ENCODE measurements at regions not wholly inside any gene's neighbourhood (a gene's known extent, or its start where the extent isn't known, plus 50 kb on each side); places are given as distances from the start of the nearest gene placed in this dataset.

GRCh38 chr20:4341804-4342485, 92.9 kb upstream of the ADRA1D start:
- Histone ChIP-seq H3K27me3 (ENCODE audit: low read depth, low read length) (no peaks in the 10 kb centered on the region), H3K4me3 (ENCODE audit: low read depth in 1 of 2, low read length in 2 of 2) (no peak overlapping the region), H3K36me3 (ENCODE audit: control insufficient read depth in 1 of 2, insufficient read depth in 2 of 2, low read length in 2 of 2) (no peaks in the 10 kb centered on the region), H3K27ac (ENCODE audit: low read length) (no peak overlapping the region), H3K9me3 (ENCODE audit: control insufficient read depth in 1 of 2, low read length in 2 of 2) (no peaks in the 10 kb centered on the region), H3K4me1 (ENCODE audit: control insufficient read depth in 1 of 2, insufficient read depth in 2 of 2, low read length in 2 of 2) (no peaks in the 10 kb centered on the region)

DNA sequence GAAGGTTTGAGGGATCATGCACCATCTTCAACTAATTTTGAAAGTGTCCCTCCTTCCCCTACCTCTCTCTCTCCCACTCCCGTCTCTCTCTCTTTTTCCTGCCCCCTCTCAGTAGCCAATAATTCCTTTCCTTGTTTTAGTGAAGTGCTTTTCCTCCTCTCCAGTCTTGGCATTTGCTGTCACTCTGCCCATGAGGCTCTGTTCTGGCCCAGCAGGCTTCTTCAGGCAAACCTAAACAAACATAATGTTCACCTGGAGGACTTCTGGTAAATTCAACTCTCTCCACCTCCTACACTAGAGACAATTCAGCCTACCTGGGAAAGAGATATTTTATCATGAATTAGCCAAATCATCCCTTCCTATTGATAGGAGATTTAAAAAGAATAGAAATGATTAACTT, 86.6 kb upstream of the ADRA1D start:
- Histone ChIP-seq H3K4me3 (ENCODE audit: low read depth in 1 of 2, low read length in 2 of 2) (no peak overlapping the region), H3K4me1 (ENCODE audit: control insufficient read depth in 1 of 2, insufficient read depth in 2 of 2, low read length in 2 of 2) (no peaks in the 10 kb centered on the region), H3K27me3 (ENCODE audit: low read depth, low read length) (no peaks in the 10 kb centered on the region), H3K9me3 (ENCODE audit: control insufficient read depth in 1 of 2, low read length in 2 of 2) (no peaks in the 10 kb centered on the region), H3K36me3 (ENCODE audit: control insufficient read depth in 1 of 2, insufficient read depth in 2 of 2, low read length in 2 of 2) (no peaks in the 10 kb centered on the region), H3K27ac (ENCODE audit: low read length) (no peak overlapping the region)

DNA sequence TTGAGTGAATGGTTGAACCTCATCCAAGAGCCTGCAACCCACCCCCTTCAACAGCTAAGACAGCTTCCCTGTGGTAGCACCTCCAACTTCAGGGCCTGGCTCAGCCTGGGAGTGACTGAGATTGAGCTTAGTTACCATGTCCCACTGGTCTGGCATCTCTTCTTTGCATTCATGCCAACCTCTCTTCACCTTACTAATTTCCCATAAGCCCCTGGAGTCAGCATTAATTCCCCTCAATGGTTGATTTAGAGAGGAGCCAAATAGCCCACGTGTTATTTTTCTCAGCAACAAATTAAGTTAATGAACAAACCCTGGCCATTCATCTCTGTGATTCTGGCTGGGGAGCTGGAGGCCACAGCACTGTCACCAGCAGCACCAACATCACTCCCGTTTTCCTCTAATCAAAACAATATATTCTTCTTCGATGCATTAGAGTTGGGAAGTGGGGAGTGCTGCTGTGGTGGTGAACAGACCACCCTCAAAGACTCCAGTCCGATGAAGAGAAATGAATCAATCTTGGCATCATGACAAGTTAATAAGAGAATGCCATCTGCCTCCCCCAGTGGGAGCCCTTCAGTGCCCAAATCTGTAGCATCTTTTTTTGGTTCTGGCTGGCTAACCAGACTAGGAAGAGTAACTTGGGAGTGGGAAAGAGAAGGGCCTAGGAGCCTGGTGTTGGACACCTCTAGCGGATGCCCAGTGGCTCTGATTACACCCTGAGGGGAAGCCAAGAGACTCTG, 83.2 kb upstream of the ADRA1D start:
- no peaks in the 10 kb centered on the region for H3K4me1 ChIP-seq (ENCODE audit: control insufficient read depth in 1 of 2, insufficient read depth in 2 of 2, low read length in 2 of 2)
- no peaks in the 10 kb centered on the region for H3K36me3 ChIP-seq (ENCODE audit: control insufficient read depth in 1 of 2, insufficient read depth in 2 of 2, low read length in 2 of 2)
- no peak overlapping the region for H3K27ac ChIP-seq (ENCODE audit: low read length)
- H3K27me3 ChIP-seq (ENCODE audit: low read depth, low read length): no peaks in the 10 kb centered on the region
- no peak overlapping the region for H3K4me3 ChIP-seq (ENCODE audit: low read depth in 1 of 2, low read length in 2 of 2)
- no peaks in the 10 kb centered on the region for H3K9me3 ChIP-seq (ENCODE audit: control insufficient read depth in 1 of 2, low read length in 2 of 2)

DNA sequence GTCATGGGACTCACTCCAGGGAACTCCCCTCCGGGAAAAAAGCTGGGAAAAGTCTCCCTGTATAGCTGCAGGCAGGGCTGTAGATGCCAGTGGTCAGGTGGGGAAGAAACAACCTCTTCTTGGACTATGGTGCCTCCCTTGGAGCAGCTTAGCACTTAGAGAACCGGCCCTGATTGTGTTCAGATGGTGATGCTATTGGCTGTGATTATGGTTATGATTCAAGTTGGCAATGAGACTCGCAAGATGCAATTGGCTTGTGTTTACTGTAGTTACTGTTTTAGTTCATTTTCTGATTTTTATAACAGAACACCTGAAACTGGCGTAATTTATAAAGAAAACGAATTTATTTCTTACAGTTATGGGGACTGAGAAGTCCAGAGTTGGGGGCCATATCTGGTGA, 80.9 kb upstream of the ADRA1D start:
- Histone ChIP-seq H3K27me3 (ENCODE audit: low read depth, low read length) (no peaks in the 10 kb centered on the region), H3K9me3 (ENCODE audit: control insufficient read depth in 1 of 2, low read length in 2 of 2) (peaks cover 0 to 3% of the 10 kb centered on the region in 2 donors), H3K36me3 (ENCODE audit: control insufficient read depth in 1 of 2, insufficient read depth in 2 of 2, low read length in 2 of 2) (no peaks in the 10 kb centered on the region), H3K4me1 (ENCODE audit: control insufficient read depth in 1 of 2, insufficient read depth in 2 of 2, low read length in 2 of 2) (no peaks in the 10 kb centered on the region), H3K27ac (ENCODE audit: low read length) (no peak overlapping the region), H3K4me3 (ENCODE audit: low read depth in 1 of 2, low read length in 2 of 2) (no peak overlapping the region)

- no peaks in the 10 kb centered on the region for H3K36me3 ChIP-seq (ENCODE audit: control insufficient read depth in 1 of 2, insufficient read depth in 2 of 2, low read length in 2 of 2)
- H3K9me3 ChIP-seq (ENCODE audit: control insufficient read depth in 1 of 2, low read length in 2 of 2): peaks cover 0 to 3% of the 10 kb centered on the region in 2 donors
- no peaks in the 10 kb centered on the region for H3K4me1 ChIP-seq (ENCODE audit: control insufficient read depth in 1 of 2, insufficient read depth in 2 of 2, low read length in 2 of 2)
- H3K27me3 ChIP-seq (ENCODE audit: low read depth, low read length): no peaks in the 10 kb centered on the region
- H3K27ac ChIP-seq (ENCODE audit: low read length): no peak overlapping the region
- H3K4me3 ChIP-seq (ENCODE audit: low read depth in 1 of 2, low read length in 2 of 2): no peak overlapping the region
Measured at GRCh38 chr20:4329232-4329631, 80.1 kb upstream of the ADRA1D start.

GRCh38 chr20:4328541-4328940, 79.5 kb upstream of the ADRA1D start:
- H3K4me3 ChIP-seq (ENCODE audit: low read depth in 1 of 2, low read length in 2 of 2): no peak overlapping the region
- no peak overlapping the region for H3K27ac ChIP-seq (ENCODE audit: low read length)
- H3K36me3 ChIP-seq (ENCODE audit: control insufficient read depth in 1 of 2, insufficient read depth in 2 of 2, low read length in 2 of 2): no peaks in the 10 kb centered on the region
- peaks cover 0 to 3% of the 10 kb centered on the region in 2 donors for H3K9me3 ChIP-seq (ENCODE audit: control insufficient read depth in 1 of 2, low read length in 2 of 2)
- H3K4me1 ChIP-seq (ENCODE audit: control insufficient read depth in 1 of 2, insufficient read depth in 2 of 2, low read length in 2 of 2): no peaks in the 10 kb centered on the region
- H3K27me3 ChIP-seq (ENCODE audit: low read depth, low read length): no peaks in the 10 kb centered on the region

DNA sequence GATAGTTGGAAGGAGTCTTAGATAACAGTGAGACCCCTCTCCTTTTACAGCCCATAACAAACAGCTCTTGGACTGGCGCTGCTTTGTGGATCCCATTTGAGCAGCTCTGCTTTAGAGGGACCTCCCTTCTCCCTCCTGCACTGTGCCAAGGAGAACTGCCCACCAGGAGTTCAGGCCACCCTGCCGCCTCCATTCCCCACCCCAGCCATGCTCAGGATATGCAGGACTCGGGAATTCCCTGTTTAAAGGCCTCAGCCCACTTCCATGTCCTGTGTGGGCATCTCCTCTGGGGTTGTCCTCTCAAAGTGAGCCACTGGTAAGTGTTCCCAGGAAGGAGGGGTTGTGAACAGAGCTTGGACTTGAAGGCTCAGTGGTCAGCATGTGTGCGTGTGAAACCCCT, 78.9 kb upstream of the ADRA1D start:
- Histone ChIP-seq H3K27ac (ENCODE audit: low read length) (no peak overlapping the region), H3K27me3 (ENCODE audit: low read depth, low read length) (no peaks in the 10 kb centered on the region), H3K4me1 (ENCODE audit: control insufficient read depth in 1 of 2, insufficient read depth in 2 of 2, low read length in 2 of 2) (no peaks in the 10 kb centered on the region), H3K4me3 (ENCODE audit: low read depth in 1 of 2, low read length in 2 of 2) (no peak overlapping the region), H3K36me3 (ENCODE audit: control insufficient read depth in 1 of 2, insufficient read depth in 2 of 2, low read length in 2 of 2) (no peaks in the 10 kb centered on the region), H3K9me3 (ENCODE audit: control insufficient read depth in 1 of 2, low read length in 2 of 2) (peaks cover 0 to 3% of the 10 kb centered on the region in 2 donors)

GRCh38 chr20:4326195-4327065, 77.3 kb upstream of the ADRA1D start:
- Histone ChIP-seq H3K27ac (ENCODE audit: low read length) (no peak overlapping the region), H3K4me1 (ENCODE audit: control insufficient read depth in 1 of 2, insufficient read depth in 2 of 2, low read length in 2 of 2) (no peaks in the 10 kb centered on the region), H3K9me3 (ENCODE audit: control insufficient read depth in 1 of 2, low read length in 2 of 2) (peaks cover 0 to 3% of the 10 kb centered on the region in 2 donors), H3K36me3 (ENCODE audit: control insufficient read depth in 1 of 2, insufficient read depth in 2 of 2, low read length in 2 of 2) (no peaks in the 10 kb centered on the region), H3K27me3 (ENCODE audit: low read depth, low read length) (no peaks in the 10 kb centered on the region), H3K4me3 (ENCODE audit: low read depth in 1 of 2, low read length in 2 of 2) (no peak overlapping the region)

- Histone ChIP-seq H3K27me3 (ENCODE audit: low read depth, low read length) (no peaks in the 10 kb centered on the region), H3K27ac (ENCODE audit: low read length) (no peak overlapping the region), H3K36me3 (ENCODE audit: control insufficient read depth in 1 of 2, insufficient read depth in 2 of 2, low read length in 2 of 2) (no peaks in the 10 kb centered on the region), H3K4me1 (ENCODE audit: control insufficient read depth in 1 of 2, insufficient read depth in 2 of 2, low read length in 2 of 2) (no peaks in the 10 kb centered on the region), H3K9me3 (ENCODE audit: control insufficient read depth in 1 of 2, low read length in 2 of 2) (peaks cover 0 to 3% of the 10 kb centered on the region in 2 donors), H3K4me3 (ENCODE audit: low read depth in 1 of 2, low read length in 2 of 2) (no peak overlapping the region)
Measured at GRCh38 chr20:4325548-4326187, 76.6 kb upstream of the ADRA1D start.

DNA sequence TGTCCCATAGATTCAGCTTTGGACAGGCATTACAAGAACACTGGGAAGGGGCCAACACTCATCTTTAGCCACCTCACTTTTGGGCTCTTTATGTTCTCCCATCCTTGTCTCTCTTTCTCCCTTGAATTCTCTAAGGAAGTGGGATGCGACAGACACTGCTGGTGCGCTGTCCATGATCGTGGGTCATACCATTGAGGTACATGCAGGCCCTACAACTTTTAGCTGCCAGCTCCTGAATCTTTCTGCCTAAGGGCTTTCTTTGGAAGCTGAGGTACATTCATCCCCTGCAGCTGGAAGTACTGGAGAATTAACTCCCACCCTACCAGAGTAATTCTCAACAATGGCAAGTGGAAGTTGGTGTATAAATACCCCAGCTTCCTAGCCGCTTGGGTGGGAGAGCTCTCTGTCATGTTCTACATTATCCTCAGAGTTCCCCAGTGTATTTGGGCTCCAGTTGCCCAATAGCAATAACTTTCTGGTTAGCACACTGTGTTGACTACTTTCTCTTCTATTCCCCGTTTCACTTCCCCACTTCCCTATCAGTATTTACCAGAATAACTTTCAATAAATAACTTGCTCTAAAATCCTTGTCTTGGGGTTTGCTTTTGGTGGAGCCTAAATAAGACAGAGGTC, 75.6 kb upstream of the ADRA1D start:
- Histone ChIP-seq H3K36me3 (ENCODE audit: control insufficient read depth in 1 of 2, insufficient read depth in 2 of 2, low read length in 2 of 2) (no peaks in the 10 kb centered on the region), H3K9me3 (ENCODE audit: control insufficient read depth in 1 of 2, low read length in 2 of 2) (peaks cover 0 to 3% of the 10 kb centered on the region in 2 donors), H3K4me1 (ENCODE audit: control insufficient read depth in 1 of 2, insufficient read depth in 2 of 2, low read length in 2 of 2) (no peaks in the 10 kb centered on the region), H3K27ac (ENCODE audit: low read length) (no peak overlapping the region), H3K4me3 (ENCODE audit: low read depth in 1 of 2, low read length in 2 of 2) (no peak overlapping the region), H3K27me3 (ENCODE audit: low read depth, low read length) (no peaks in the 10 kb centered on the region)

Measured in muscle layer of duodenum (tissue), 2 donors.